IMR-90 (cell line): ENCODE measurements at regions not wholly inside any gene's neighbourhood (a gene's known extent, or its start where the extent isn't known, plus 50 kb on each side); places are given as distances from the start of the nearest gene placed in this dataset.

Experiments
- ATAC-seq: fragments of 200-7000 bp; cut with Tn5 transposase; 2 replicates; pipeline ENCODE4 v1.9.1; 2020; ENCODE audit warnings: low read depth, mild to moderate bottlenecking, moderate library complexity
- BruUV-seq: library from RNA; stranded (reverse); fragments of 400-500 nt; replicated peaks from 2 replicates; lab custom pipeline; 2021; lab: Mats Ljungman, UMichigan
- CTCF ChIA-PET: fragments of 300-600 bp; formaldehyde crosslinking; extraction: SDS; loops from one replicate; lab custom pipeline; 2021; ENCODE audit warnings: antibody characterized with exemption; lab: Yijun Ruan, JAX
- POLR2A ChIA-PET: fragments of 300-600 bp; sonication (Branson Sonifier 250); formaldehyde crosslinking; loops from one replicate; lab custom pipeline; 2022; ENCODE audit warnings: antibody characterized with exemption; ENCODE audit not compliant: unreplicated experiment; lab: Charles Lee
- DNase-seq: peaks from one replicate; pipeline ENCODE4 v3.0.0; 2013
- H2AFZ ChIP-seq: replicated peaks from 2 replicates; pipeline ENCODE3; 2013; ENCODE audit warnings: low read length, mild to moderate bottlenecking; ENCODE audit not compliant: poor library complexity
- H2AK5ac ChIP-seq: 2 replicates; pipeline ENCODE4 v1.6.1; 2013; ENCODE audit warnings: low read depth, low read length, inconsistent platforms
- H2AK9ac ChIP-seq: replicated peaks from 2 replicates; pipeline ENCODE3; 2013; ENCODE audit warnings: mild to moderate bottlenecking, low read depth, low read length, moderate library complexity; ENCODE audit not compliant: poor library complexity
- H2BK120ac ChIP-seq: 2 replicates; pipeline ENCODE4 v1.6.1; 2013; ENCODE audit warnings: low read depth, low read length, inconsistent platforms
- H2BK15ac ChIP-seq: 3 replicates; pipeline ENCODE4 v1.6.1; 2013; ENCODE audit warnings: low read depth, low read length, inconsistent platforms
- H2BK20ac ChIP-seq: 2 replicates; pipeline ENCODE4 v1.6.1; 2013; ENCODE audit warnings: low read depth, mild to moderate bottlenecking, inconsistent platforms, low read length, moderate library complexity
- H2BK5ac ChIP-seq: 2 replicates; pipeline ENCODE4 v1.6.1; 2013; ENCODE audit warnings: mild to moderate bottlenecking, low read depth, low read length, inconsistent platforms; ENCODE audit not compliant: poor library complexity, severe bottlenecking
- H3K14ac ChIP-seq: replicated peaks from 2 replicates; pipeline ENCODE4 v1.6.1; 2013; ENCODE audit warnings: low read depth, low read length, inconsistent platforms
- H3K18ac ChIP-seq: 2 replicates; pipeline ENCODE4 v1.6.1; 2013; ENCODE audit warnings: low read depth, low read length, control low read depth
- H3K23ac ChIP-seq: 2 replicates; pipeline ENCODE4 v1.6.1; 2013; ENCODE audit warnings: low read depth, low read length, inconsistent platforms
- H3K27ac ChIP-seq: 2 replicates; pipeline ENCODE4 v1.5.1; 2013; ENCODE audit warnings: mild to moderate bottlenecking, control low read depth, low read length; ENCODE audit not compliant: insufficient read depth
- H3K27me3 ChIP-seq: 2 replicates; pipeline ENCODE4 v1.6.1; 2013; ENCODE audit warnings: low read length; ENCODE audit not compliant: control insufficient read depth, insufficient read depth
- H3K36me3 ChIP-seq: 2 replicates; pipeline ENCODE4 v1.6.1; 2013; ENCODE audit warnings: low read length, mixed read lengths; ENCODE audit not compliant: control insufficient read depth, insufficient read depth
- H3K4ac ChIP-seq: 2 replicates; pipeline ENCODE4 v1.6.1; 2013; ENCODE audit warnings: low read depth, low read length, inconsistent platforms
- H3K4me1 ChIP-seq: 2 replicates; pipeline ENCODE4 v1.6.1; 2013; ENCODE audit warnings: low read length, mixed read lengths; ENCODE audit not compliant: control insufficient read depth, insufficient read depth
- H3K4me2 ChIP-seq: 2 replicates; pipeline ENCODE4 v1.6.1; 2013; ENCODE audit warnings: low read depth, mild to moderate bottlenecking, control low read depth, low read length, moderate library complexity
- H3K4me3 ChIP-seq: 2 replicates; pipeline ENCODE4 v1.5.1; 2013; ENCODE audit warnings: low read depth, mild to moderate bottlenecking, control low read depth, low read length, moderate library complexity; ENCODE audit not compliant: insufficient read depth
- H3K56ac ChIP-seq: 2 replicates; pipeline ENCODE4 v1.6.1; 2013; ENCODE audit warnings: low read length, inconsistent platforms; ENCODE audit not compliant: insufficient read depth; ENCODE audit errors: extremely low read depth
- H3K79me1 ChIP-seq, 2 experiments: 2 replicates each; pipeline ENCODE4 v1.6.1; 2013; ENCODE audit warnings: low read length in 2 of 2, inconsistent platforms in 1 of 2, low read depth in 1 of 2
- H3K9ac ChIP-seq: 2 replicates; pipeline ENCODE4 v1.6.1; 2013; ENCODE audit warnings: low read depth, low read length, control low read depth
- H3K9me1 ChIP-seq: 2 replicates; pipeline ENCODE4 v1.6.1; 2013; ENCODE audit warnings: low read length, inconsistent platforms; ENCODE audit not compliant: insufficient read depth
- H3K9me3 ChIP-seq: 2 replicates; pipeline ENCODE4 v1.6.1; 2013; ENCODE audit warnings: low read length; ENCODE audit not compliant: control insufficient read depth, insufficient read depth
- H4K20me1 ChIP-seq: 2 replicates; pipeline ENCODE4 v1.6.1; 2013; ENCODE audit warnings: low read length, inconsistent platforms; ENCODE audit not compliant: insufficient read depth
- H4K5ac ChIP-seq: 2 replicates; pipeline ENCODE4 v1.6.1; 2013; ENCODE audit warnings: mild to moderate bottlenecking, low read depth, low read length, control low read depth
- H4K8ac ChIP-seq, 2 experiments: 2 replicates each; pipeline ENCODE4 v1.6.1; 2013; ENCODE audit warnings: low read depth in 2 of 2, low read length in 2 of 2, control low read depth in 1 of 2, inconsistent platforms in 1 of 2
- H4K91ac ChIP-seq: 2 replicates; pipeline ENCODE4 v1.6.1; 2013; ENCODE audit warnings: low read depth, low read length, inconsistent platforms; ENCODE audit not compliant: insufficient read depth
- BHLHE40 ChIP-seq: fragments of 150-350 bp; IDR thresholded peaks from 2 replicates; pipeline ENCODE4 v1.6.1; 2016; ENCODE audit warnings: mild to moderate bottlenecking, low read depth, low read length
- CEBPB ChIP-seq: IDR thresholded peaks from 2 replicates; pipeline ENCODE4 v1.6.1; 2012; ENCODE audit warnings: low read depth, low read length, improper control_type of control experiment
- CHD1 ChIP-seq: IDR thresholded peaks from 2 replicates; pipeline ENCODE4 v1.6.1; 2012; ENCODE audit warnings: low read depth, low read length, improper control_type of control experiment
- FOS ChIP-seq: fragments of 150-350 bp; IDR thresholded peaks from 2 replicates; pipeline ENCODE4 v1.6.1; 2016; ENCODE audit warnings: low read depth, low read length
- MAFK ChIP-seq: IDR thresholded peaks from 2 replicates; pipeline ENCODE4 v1.6.1; 2012; ENCODE audit warnings: low read depth, low read length, improper control_type of control experiment
- MAZ ChIP-seq: IDR thresholded peaks from 2 replicates; pipeline ENCODE4 v1.6.1; 2012; ENCODE audit warnings: low read depth, mild to moderate bottlenecking, low read length, improper control_type of control experiment, moderate library complexity, borderline replicate concordance
- MXI1 ChIP-seq: IDR thresholded peaks from 2 replicates; pipeline ENCODE4 v1.6.1; 2012; ENCODE audit warnings: low read depth, mild to moderate bottlenecking, low read length, moderate library complexity, borderline replicate concordance
- NFE2L2 ChIP-seq: fragments of 150-350 bp; IDR thresholded peaks from 2 replicates; pipeline ENCODE4 v1.6.1; 2016; ENCODE audit warnings: low read depth, mild to moderate bottlenecking, low read length
- POLR2A ChIP-seq: IDR thresholded peaks from 2 replicates; pipeline ENCODE4 v1.6.1; 2012; ENCODE audit warnings: mild to moderate bottlenecking, low read depth, low read length
- RAD21 ChIP-seq: IDR thresholded peaks from 2 replicates; pipeline ENCODE4 v1.6.1; 2012; ENCODE audit warnings: low read length, improper control_type of control experiment
- RCOR1 ChIP-seq: IDR thresholded peaks from 2 replicates; pipeline ENCODE4 v1.6.1; 2012; ENCODE audit warnings: mild to moderate bottlenecking, low read length, improper control_type of control experiment; ENCODE audit not compliant: insufficient replicate concordance
- RFX5 ChIP-seq: IDR thresholded peaks from 2 replicates; pipeline ENCODE4 v1.8.0; 2012; ENCODE audit warnings: low read depth, mild to moderate bottlenecking, low read length, moderate library complexity
- SMC3 ChIP-seq: fragments of 150-350 bp; IDR thresholded peaks from 2 replicates; pipeline ENCODE4 v1.6.1; 2016; ENCODE audit warnings: low read depth, mild to moderate bottlenecking, antibody characterized with exemption, low read length, moderate library complexity
- WGBS, 2 experiments: methylation state at CpG; one replicate each; pipeline versions ENCODE4 v1.1.5 to v1.1.7; 2013; ENCODE audit warnings: missing lambda C conversion rate in 2 of 2; ENCODE audit not compliant: insufficient read length in 1 of 2; ENCODE audit errors: extremely low coverage in 2 of 2; 5-methylcytosine and 5-hydroxymethylcytosine counted together
- dilution Hi-C: fragments of 300-500 bp; cut with HindIII; formaldehyde crosslinking; loops from one replicate; pipeline ENCODE4 v1.14.3; 2018; ENCODE audit warnings: low sequenced_read_pairs; ENCODE audit not compliant: unreplicated experiment
- in situ Hi-C: fragments of 300-500 bp; cut with MboI; formaldehyde crosslinking; loops from 3 replicates; pipeline ENCODE4 v1.14.3; 2019; ENCODE audit warnings: low sequenced_read_pairs, inconsistent platforms, mixed read lengths
- intact Hi-C: fragments of 100-400 bp; cut with micrococcal nuclease; formaldehyde crosslinking; loops from 2 replicates; pipeline ENCODE4 v1.10.0; 2022
- TF ChIP-seq, protein P1 (sequence below): fragments of 150-350 bp; IDR thresholded peaks from 2 replicates; pipeline ENCODE4 v1.6.1; 2016; ENCODE audit warnings: low read depth, mild to moderate bottlenecking, low read length, moderate library complexity, borderline replicate concordance
- TF ChIP-seq, protein P2 (sequence below): conservative IDR thresholded peaks from 2 replicates; pipeline ENCODE4 v1.5.1; 2012; ENCODE audit warnings: mild to moderate bottlenecking, low read depth, low read length, improper control_type of control experiment
- TF ChIP-seq, protein P3 (sequence below): fragments of 150-350 bp; IDR thresholded peaks from 2 replicates; pipeline ENCODE4 v1.6.1; 2017; ENCODE audit warnings: mild to moderate bottlenecking, antibody characterized with exemption, low read length, low read depth

DNA sequence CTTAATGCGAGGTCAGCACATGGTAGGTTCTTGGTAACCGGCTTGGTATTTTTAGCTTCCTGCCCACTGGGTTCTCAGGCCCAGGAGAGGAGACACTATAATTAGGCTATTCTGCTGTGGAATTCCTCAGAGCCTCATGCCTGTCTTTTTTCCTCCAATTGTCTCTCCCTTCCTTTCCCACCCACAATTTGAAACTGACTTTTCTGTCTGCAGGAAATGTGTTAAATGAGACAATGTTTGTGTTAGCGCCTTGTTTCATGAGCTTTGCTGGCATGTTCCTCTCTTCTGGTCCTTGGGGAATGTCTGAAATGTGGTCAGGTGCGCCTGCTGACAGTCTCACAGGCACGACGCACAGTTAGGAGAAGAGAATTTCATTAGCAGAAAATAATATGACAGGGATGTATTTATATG is 223.6 kb upstream of the CTNNB1 start:
- Histone ChIP-seq H3K27me3 (no peaks in the 10 kb centered on the region), H4K20me1 (no peaks in the 10 kb centered on the region), H4K8ac (no peak overlapping the region), H2BK120ac (no peak overlapping the region), H3K9ac (no peak overlapping the region), H3K4me3 (no peak overlapping the region), H2AK9ac (no peak overlapping the region), H3K79me1 (no peaks in the 10 kb centered on the region; a peak in 1 of 4 replicates), H3K36me3 (no peaks in the 10 kb centered on the region), H2BK15ac (no peak overlapping the region), H3K4me1 (peaks cover 4% of the 10 kb centered on the region; the same call in 1 of the 2 replicates), H3K56ac (no peak overlapping the region), H3K14ac (no peak overlapping the region), H3K9me1 (peaks cover 7% of the 10 kb centered on the region; the same call in 1 of the 2 replicates), H3K18ac (no peak overlapping the region), H2AFZ (no peak overlapping the region), H3K4me2 (no peak overlapping the region), H2BK20ac (no peak overlapping the region), H3K23ac (no peak overlapping the region), H3K27ac (no peak overlapping the region), H2AK5ac (no peak overlapping the region), H2BK5ac (no peak overlapping the region), H4K91ac (no peak overlapping the region), H3K4ac (no peak overlapping the region), H3K9me3 (no peaks in the 10 kb centered on the region), H4K5ac (no peak overlapping the region)
- BruUV-seq: no TSS peak
- ATAC-seq: no peak
- POLR2A ChIA-PET: no interaction called here
- CTCF ChIA-PET: no interaction called here
- in situ Hi-C loops (no loop called here), dilution Hi-C loops (no loop called here), intact Hi-C loops (no loop called here)
- no peak for DNase-seq
- WGBS, 2 experiments: no CpG with 5 or more reads among the region's 6 CpGs
- TF ChIP-seq FOS (no peak), RAD21 (no peak), RFX5 (no peak), RCOR1 (no peak), MAZ (no peak), NFE2L2 (no peak), MXI1 (no peak), BHLHE40 (no peak), MAFK (no peak), POLR2A (no peak), SMC3 (no peak), CEBPB (no peak), CHD1 (no peak)
- TF ChIP-seq, protein P1, sequence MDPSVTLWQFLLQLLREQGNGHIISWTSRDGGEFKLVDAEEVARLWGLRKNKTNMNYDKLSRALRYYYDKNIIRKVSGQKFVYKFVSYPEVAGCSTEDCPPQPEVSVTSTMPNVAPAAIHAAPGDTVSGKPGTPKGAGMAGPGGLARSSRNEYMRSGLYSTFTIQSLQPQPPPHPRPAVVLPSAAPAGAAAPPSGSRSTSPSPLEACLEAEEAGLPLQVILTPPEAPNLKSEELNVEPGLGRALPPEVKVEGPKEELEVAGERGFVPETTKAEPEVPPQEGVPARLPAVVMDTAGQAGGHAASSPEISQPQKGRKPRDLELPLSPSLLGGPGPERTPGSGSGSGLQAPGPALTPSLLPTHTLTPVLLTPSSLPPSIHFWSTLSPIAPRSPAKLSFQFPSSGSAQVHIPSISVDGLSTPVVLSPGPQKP: no peak
- TF ChIP-seq, protein P2, sequence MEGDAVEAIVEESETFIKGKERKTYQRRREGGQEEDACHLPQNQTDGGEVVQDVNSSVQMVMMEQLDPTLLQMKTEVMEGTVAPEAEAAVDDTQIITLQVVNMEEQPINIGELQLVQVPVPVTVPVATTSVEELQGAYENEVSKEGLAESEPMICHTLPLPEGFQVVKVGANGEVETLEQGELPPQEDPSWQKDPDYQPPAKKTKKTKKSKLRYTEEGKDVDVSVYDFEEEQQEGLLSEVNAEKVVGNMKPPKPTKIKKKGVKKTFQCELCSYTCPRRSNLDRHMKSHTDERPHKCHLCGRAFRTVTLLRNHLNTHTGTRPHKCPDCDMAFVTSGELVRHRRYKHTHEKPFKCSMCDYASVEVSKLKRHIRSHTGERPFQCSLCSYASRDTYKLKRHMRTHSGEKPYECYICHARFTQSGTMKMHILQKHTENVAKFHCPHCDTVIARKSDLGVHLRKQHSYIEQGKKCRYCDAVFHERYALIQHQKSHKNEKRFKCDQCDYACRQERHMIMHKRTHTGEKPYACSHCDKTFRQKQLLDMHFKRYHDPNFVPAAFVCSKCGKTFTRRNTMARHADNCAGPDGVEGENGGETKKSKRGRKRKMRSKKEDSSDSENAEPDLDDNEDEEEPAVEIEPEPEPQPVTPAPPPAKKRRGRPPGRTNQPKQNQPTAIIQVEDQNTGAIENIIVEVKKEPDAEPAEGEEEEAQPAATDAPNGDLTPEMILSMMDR: no peak
- TF ChIP-seq, protein P3, sequence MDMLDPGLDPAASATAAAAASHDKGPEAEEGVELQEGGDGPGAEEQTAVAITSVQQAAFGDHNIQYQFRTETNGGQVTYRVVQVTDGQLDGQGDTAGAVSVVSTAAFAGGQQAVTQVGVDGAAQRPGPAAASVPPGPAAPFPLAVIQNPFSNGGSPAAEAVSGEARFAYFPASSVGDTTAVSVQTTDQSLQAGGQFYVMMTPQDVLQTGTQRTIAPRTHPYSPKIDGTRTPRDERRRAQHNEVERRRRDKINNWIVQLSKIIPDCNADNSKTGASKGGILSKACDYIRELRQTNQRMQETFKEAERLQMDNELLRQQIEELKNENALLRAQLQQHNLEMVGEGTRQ: no peak
